GM20000 (cell line): ENCODE measurements at regions not wholly inside any gene's neighbourhood (a gene's known extent, or its start where the extent isn't known, plus 50 kb on each side); places are given as distances from the start of the nearest gene placed in this dataset.

Experiments
- DNase-seq: peaks from one replicate; pipeline ENCODE4 v3.0.0; 2012; ENCODE audit warnings: low spot score
- TF ChIP-seq, protein P1 (sequence below): IDR thresholded peaks from 2 replicates; pipeline ENCODE4 v1.5.1; 2012; ENCODE audit warnings: mild to moderate bottlenecking, control low read depth; ENCODE audit errors: extremely low read depth, missing control alignments

DNA sequence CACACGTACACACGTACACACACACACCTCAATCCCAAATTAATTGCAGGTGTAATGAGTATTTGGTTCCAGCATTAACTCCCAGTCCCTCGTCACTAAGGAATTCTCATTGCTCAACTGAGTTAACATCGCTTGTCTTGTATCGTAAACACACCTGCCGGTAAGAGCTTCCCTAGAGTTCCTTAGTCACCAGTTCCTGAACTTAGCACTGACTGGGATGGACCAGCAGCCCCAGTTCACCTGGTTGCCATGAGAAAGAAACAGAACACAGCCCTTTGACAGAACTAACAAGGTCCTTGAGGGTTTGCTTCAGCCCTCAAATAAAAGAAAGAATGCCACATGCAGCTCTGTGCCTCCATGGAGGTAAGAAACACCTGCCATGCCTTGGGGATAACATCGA lies 66.3 kb upstream of the SLCO3A1 start:
- TF ChIP-seq, protein P1, sequence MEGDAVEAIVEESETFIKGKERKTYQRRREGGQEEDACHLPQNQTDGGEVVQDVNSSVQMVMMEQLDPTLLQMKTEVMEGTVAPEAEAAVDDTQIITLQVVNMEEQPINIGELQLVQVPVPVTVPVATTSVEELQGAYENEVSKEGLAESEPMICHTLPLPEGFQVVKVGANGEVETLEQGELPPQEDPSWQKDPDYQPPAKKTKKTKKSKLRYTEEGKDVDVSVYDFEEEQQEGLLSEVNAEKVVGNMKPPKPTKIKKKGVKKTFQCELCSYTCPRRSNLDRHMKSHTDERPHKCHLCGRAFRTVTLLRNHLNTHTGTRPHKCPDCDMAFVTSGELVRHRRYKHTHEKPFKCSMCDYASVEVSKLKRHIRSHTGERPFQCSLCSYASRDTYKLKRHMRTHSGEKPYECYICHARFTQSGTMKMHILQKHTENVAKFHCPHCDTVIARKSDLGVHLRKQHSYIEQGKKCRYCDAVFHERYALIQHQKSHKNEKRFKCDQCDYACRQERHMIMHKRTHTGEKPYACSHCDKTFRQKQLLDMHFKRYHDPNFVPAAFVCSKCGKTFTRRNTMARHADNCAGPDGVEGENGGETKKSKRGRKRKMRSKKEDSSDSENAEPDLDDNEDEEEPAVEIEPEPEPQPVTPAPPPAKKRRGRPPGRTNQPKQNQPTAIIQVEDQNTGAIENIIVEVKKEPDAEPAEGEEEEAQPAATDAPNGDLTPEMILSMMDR: no peak
- no peak for DNase-seq

DNA sequence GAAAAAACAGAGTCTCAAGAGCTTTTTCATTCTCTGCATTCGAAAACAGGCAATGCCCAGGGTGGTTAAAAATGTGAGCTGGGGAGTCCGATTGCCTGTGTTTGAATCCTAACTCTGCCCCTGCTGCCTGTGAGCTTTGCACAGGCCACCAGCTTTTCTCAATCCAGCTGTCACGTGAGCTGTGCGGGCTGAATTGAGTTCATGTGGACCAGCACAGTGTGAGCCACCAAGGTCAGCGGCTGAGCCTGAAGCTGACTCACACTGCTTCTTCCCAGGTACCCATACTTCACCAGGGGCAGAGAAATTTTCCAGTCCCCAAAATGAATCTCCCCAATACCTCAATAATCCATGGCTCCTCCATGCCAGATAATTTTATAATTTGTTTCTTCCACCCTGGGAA lies 64.4 kb upstream of the SLCO3A1 start:
- TF ChIP-seq, protein P1: no peak
- no peak for DNase-seq

DNA sequence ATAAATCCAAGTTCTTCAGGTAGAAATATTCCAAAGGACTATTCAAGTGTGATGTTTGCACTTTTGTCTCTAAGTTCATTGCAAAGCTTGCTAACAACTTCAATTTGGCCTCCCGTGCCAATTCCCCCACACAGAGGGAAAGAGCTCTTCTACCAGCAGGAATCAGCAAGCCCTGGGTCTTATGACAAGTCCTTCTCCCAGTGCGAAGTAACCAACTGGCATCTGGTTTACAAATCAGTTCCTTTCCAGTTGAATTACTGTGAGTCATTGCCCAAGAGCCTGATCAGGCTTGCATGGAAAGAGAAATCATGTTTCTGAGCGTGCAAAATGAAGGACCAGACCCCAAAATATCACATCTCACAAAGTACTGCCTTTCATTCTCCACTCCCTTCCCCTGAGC lies 62.7 kb upstream of the SLCO3A1 start:
- TF ChIP-seq, protein P1: no peak
- no peak for DNase-seq

DNA sequence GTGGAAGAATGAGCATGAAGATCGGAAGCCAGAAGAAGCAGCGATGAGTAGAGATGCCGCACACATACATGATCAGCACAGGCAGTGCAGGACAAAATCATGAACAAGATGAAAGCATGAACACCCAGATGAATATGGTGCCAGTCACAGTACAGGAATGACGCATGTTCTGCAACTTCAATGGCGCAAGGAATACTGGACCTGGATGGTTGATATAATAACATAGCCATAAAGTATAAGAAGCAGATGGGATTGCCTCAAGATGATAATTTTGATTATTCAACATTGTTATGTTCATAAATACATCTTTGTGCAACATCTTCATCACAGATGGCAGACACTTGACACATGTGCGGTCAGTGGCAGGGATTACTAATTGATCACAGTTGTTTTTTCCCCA lies 59.7 kb upstream of the SLCO3A1 start:
- DNase-seq: no peak
- TF ChIP-seq, protein P1: no peak

DNA sequence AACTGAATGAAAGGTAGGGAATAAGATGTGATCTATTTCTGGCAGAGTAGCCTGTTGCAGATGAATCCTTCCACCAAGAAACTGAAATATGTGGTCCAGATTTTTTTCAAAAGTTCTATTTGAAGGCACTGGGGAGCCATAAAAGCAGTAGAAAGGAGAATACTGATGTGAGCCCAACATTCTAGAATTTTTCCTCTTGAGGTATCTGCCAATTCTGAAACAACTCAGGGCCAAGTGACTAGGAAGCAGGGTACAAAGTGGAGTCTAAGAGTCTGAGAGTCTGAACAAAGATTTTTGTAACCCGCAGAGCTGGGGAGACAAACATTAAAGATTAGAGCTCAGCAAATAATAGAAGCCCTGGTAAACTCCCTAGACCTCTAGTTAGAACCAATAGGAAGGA lies 58.3 kb upstream of the SLCO3A1 start:
- DNase-seq: no peak
- TF ChIP-seq, protein P1: no peak

DNA sequence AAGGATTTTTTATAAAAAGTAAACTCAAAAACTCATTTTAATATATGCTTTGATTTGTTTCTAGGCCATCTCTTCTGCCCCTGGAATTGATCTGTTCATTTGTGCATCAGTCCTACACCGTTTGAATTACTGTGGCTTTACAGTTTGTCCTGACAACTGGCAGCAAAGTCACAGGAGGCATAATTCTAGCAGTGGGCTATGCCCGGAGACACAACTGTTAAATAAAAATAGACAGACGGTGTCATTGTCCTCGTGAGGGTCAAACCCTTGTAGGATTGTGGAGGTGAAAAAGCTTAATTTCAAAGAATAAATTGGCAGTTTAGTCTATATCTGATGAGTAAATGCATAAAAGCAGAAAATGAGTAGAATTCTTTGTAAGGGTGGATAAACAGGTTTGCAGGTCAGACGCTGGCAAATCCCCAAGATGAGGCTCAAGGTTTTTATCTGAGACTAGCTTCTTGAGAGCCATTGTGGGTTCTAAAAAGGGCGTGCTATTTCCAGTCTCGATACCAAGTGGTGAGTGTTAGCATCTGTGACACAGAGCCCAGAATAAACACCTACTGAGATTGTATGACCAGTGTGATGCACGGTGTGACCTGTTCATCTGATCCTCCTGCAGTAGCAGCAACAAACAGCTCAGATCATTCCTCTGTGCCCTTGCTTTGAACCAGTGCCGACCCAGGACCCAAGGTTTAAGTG lies 51.5 kb upstream of the SLCO3A1 start:
- DNase-seq: no peak
- TF ChIP-seq, protein P1: no peak

DNA sequence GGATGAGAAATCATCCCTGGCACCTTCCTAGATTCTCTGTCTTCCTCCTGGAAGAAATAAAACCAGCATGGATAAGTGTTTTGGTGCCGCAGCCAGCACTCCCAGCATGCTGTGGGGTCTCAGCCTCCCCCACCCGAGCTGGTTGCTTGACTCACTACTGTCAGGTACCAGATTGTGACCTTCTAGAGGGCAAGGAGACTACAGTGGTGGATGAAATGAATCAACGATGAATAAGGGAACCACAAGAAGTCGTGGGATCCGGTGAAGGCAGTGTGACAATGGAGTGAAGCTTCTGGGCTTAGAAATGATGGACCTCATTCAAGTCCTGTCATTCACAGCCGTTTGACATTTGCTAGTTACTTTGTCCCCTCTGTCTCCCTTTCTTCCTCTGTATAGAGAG lies 50.2 kb upstream of the SLCO3A1 start:
- TF ChIP-seq, protein P1: no peak
- DNase-seq: no peak
